CD4-positive, CD25-positive, alpha-beta regulatory T cell (primary cell): ENCODE measurements at regions not wholly inside any gene's neighbourhood (a gene's known extent, or its start where the extent isn't known, plus 50 kb on each side); places are given as distances from the start of the nearest gene placed in this dataset.
"Not testable (repeated sequence)": the region's sequence is repeated elsewhere in the genome, so short reads cannot be mapped to it uniquely, and the experiment has no call there.

Experiments used
- ATAC-seq, 2 donors: fragments of 150-1000 bp; cut with Tn5 transposase; one replicate each; pipeline ENCODE4 v1.10.0; 2021; ENCODE audit warnings: low read depth in 2 of 2, moderate number of reproducible peaks in 2 of 2, moderate library complexity in 1 of 2
- DNase-seq, 3 donors: peaks; one replicate each; pipeline versions ENCODE4 v3.0.0 to v3.0.0-alpha.2; 2012 to 2022; ENCODE audit warnings: mixed read lengths in 1 of 3
- H3K27ac ChIP-seq: one replicate; pipeline ENCODE4 v1.7.0; 2013; ENCODE audit warnings: mild to moderate bottlenecking, low read length; ENCODE audit not compliant: insufficient read depth, poor library complexity, severe bottlenecking
- H3K27me3 ChIP-seq: one replicate; pipeline ENCODE4 v1.7.0; 2013; ENCODE audit warnings: low read length; ENCODE audit not compliant: control insufficient read depth, insufficient read depth
- H3K36me3 ChIP-seq: one replicate; pipeline ENCODE4 v1.7.0; 2013; ENCODE audit warnings: mild to moderate bottlenecking, low read length, moderate library complexity; ENCODE audit not compliant: control insufficient read depth, insufficient read depth
- H3K4me1 ChIP-seq: 2 replicates; pipeline ENCODE4 v1.7.0; 2013; ENCODE audit warnings: mild to moderate bottlenecking, low read length; ENCODE audit not compliant: insufficient read depth, control insufficient read depth, poor library complexity, severe bottlenecking
- H3K4me3 ChIP-seq: one replicate; pipeline ENCODE4 v1.7.0; 2013; ENCODE audit warnings: low read depth, mild to moderate bottlenecking, low read length, moderate library complexity
- H3K9me3 ChIP-seq, 2 experiments: 1 replicate in 1 of 2; 2 replicates in 1 of 2; pipeline ENCODE4 v1.7.0; 2013; ENCODE audit warnings: low read length in 2 of 2, mild to moderate bottlenecking in 1 of 2, moderate library complexity in 1 of 2; ENCODE audit not compliant: control insufficient read depth in 2 of 2
- H3K27ac Mint-ChIP-seq, 3 donors: one replicate each; pipeline ENCODE4 v1.8.0; 2020 to 2022; ENCODE audit warnings: mild to moderate bottlenecking in 3 of 3, mixed read lengths in 3 of 3, moderate library complexity in 2 of 3
- H3K27me3 Mint-ChIP-seq: one replicate; pipeline ENCODE4 v1.8.0; 2022; ENCODE audit warnings: mild to moderate bottlenecking, mixed read lengths
- H3K36me3 Mint-ChIP-seq: one replicate; pipeline ENCODE4 v1.8.0; 2020; ENCODE audit warnings: mixed read lengths
- H3K4me1 Mint-ChIP-seq, 4 donors: one replicate each; pipeline ENCODE4 v1.8.0; 2020 to 2022; ENCODE audit warnings: mixed read lengths in 4 of 4, mild to moderate bottlenecking in 1 of 4
- H3K4me3 Mint-ChIP-seq, 4 donors: one replicate each; pipeline ENCODE4 v1.8.0; 2020 to 2022; ENCODE audit warnings: mild to moderate bottlenecking in 4 of 4, mixed read lengths in 4 of 4, moderate library complexity in 3 of 4
- H3K9me3 Mint-ChIP-seq, 7 donors: one replicate each; pipeline ENCODE4 v1.8.0; 2020 to 2022; ENCODE audit warnings: mixed read lengths in 7 of 7, mild to moderate bottlenecking in 3 of 7, moderate library complexity in 2 of 7

DNA sequence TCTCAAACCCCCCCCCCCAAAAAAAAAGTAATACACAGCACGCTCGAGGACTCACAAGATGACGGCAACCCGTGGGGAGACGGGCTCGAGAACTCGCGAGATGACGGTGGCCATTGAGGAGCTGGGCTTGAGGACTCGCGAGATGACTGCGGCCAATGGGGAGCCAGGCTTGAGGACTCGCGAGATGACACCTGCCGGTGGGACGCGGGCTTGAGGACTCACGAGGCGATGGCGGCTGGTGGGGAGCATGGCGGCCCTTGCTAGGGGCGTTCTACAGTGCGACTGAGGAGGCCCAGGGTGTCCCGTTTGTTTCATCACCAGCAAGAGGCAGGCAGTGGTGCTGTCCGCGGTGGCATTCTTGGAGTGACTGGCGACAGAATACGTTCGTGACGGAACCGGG lies 172.4 kb upstream of the MAGEB16 start:
- H3K36me3 Mint-ChIP-seq, result no peaks in the 10 kb centered on the region
- no peak overlapping the region for H3K27ac ChIP-seq
- H3K9me3 Mint-ChIP-seq, result peaks cover 0 to 3% (median 0%) of the 10 kb centered on the region in 7 donors
- H3K27me3 ChIP-seq, result no peaks in the 10 kb centered on the region
- H3K36me3 ChIP-seq, result no peaks in the 10 kb centered on the region
- no peak overlapping the region for H3K27ac Mint-ChIP-seq
- DNase-seq (no peak), ATAC-seq (no peak)
- no peaks in the 10 kb centered on the region for H3K4me1 Mint-ChIP-seq
- H3K4me1 ChIP-seq, result no peaks in the 10 kb centered on the region
- H3K9me3 ChIP-seq, result no peaks in the 10 kb centered on the region
- H3K4me3 ChIP-seq, result no peak overlapping the region
- H3K27me3 Mint-ChIP-seq, result no peaks in the 10 kb centered on the region
- no peak overlapping the region for H3K4me3 Mint-ChIP-seq

DNA sequence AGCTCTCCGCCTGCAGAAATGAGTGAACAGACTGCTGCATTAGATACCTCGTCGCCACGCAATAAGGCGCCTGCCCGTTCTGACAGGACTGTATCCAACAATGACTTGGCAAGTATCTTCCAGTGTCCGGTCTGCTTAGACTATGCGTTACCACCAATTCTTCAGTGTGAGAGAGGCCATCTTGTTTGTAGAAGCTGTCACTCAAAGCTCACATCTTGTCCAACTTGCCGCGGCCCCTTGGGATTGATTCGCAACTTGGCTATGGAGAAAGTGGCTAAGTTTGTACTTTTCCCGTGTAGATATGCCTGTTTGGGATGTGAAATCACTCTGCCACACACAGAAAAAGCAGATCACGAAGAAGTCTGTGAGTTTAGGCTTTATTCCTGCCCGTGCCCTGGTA lies 172.0 kb upstream of the MAGEB16 start:
- Mint-ChIP-seq H3K36me3 (no peaks in the 10 kb centered on the region), H3K27ac (no peak overlapping the region), H3K9me3 (peaks cover 0 to 4% (median 0%) of the 10 kb centered on the region in 7 donors), H3K4me1 (no peaks in the 10 kb centered on the region), H3K4me3 (no peak overlapping the region), H3K27me3 (no peaks in the 10 kb centered on the region)
- H3K4me3 ChIP-seq, result no peak overlapping the region
- no peaks in the 10 kb centered on the region for H3K4me1 ChIP-seq
- no peaks in the 10 kb centered on the region for H3K9me3 ChIP-seq
- H3K27ac ChIP-seq, result no peak overlapping the region
- DNase-seq (no peak), ATAC-seq (no peak)
- H3K27me3 ChIP-seq, result no peaks in the 10 kb centered on the region
- H3K36me3 ChIP-seq, result no peaks in the 10 kb centered on the region

DNA sequence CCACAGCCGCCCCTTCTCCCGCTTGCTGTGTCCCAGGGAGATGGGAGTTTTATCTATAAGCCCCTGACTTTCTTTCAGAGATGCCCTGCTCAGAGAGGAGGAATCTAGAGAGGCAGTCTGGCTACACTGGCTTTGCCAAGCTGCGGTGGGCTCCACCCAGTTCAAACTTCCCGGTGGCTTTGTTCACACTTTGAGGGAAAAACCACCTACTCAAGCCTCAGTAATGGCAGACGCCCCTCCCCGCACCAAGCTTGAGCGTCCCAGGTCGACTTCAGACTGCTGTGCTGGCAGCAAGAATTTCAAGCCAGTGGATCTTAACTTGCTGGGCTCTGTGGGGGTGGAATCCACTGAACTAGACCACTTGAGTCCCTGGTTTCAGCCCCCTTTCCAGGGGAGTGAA lies 162.2 kb upstream of the MAGEB16 start:
- not testable (repeated sequence) for ATAC-seq, H3K27ac Mint-ChIP-seq, H3K9me3 Mint-ChIP-seq, H3K4me3 ChIP-seq, H3K27ac ChIP-seq, H3K9me3 ChIP-seq, H3K27me3 ChIP-seq, H3K27me3 Mint-ChIP-seq, H3K4me1 ChIP-seq, H3K36me3 ChIP-seq, DNase-seq, H3K36me3 Mint-ChIP-seq, H3K4me1 Mint-ChIP-seq, H3K4me3 Mint-ChIP-seq

DNA sequence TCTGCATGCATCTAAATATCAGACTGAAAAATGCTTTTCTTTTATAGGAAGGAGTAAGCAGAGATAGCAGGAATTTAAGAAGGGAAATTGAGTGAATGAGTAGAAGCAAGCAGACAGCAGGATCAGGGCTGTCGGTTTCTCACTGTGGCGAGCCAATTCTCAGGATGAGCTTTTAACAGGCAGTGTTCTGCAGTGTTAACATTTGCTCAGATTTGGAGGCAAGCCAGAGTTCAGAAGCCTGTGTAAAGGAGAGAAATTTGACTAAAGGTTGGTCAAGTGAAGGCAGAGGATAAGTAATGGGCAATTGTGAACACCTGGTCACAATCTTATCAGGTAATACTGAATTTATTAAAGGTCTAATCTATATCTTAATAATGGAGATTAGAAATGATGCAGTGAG lies 133.3 kb upstream of the MAGEB16 start:
- no peaks in the 10 kb centered on the region for H3K36me3 Mint-ChIP-seq
- H3K4me1 Mint-ChIP-seq, result no peaks in the 10 kb centered on the region
- Histone ChIP-seq H3K27me3 (no peaks in the 10 kb centered on the region), H3K4me1 (no peaks in the 10 kb centered on the region), H3K27ac (no peak overlapping the region), H3K4me3 (no peak overlapping the region), H3K9me3 (no peaks in the 10 kb centered on the region), H3K36me3 (no peaks in the 10 kb centered on the region)
- no peaks in the 10 kb centered on the region for H3K27me3 Mint-ChIP-seq
- ATAC-seq (no peak), DNase-seq (no peak)
- no peak overlapping the region for H3K27ac Mint-ChIP-seq
- H3K9me3 Mint-ChIP-seq, result peaks cover 0 to 12% (median 0%) of the 10 kb centered on the region in 7 donors
- H3K4me3 Mint-ChIP-seq, result no peak overlapping the region

DNA sequence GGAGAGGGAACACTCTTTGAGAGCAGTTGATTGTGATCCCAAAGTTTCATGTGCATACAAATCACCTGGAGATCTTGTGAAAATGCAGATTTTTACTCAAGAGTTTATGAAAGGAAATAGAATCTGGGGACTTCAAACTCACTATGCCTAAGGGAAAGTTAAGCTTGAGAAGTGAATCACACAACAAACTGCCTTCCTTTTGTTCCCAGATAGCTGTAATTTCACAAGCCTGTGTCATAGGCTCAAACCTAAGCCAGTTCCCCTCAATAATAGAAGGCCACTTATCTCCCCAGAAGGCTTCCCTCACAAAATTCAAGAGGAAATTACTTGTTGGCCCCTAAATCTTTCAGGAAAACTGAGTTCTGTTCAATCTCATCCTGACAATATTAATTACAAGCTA lies 132.8 kb upstream of the MAGEB16 start:
- DNase-seq, result no peak
- no peaks in the 10 kb centered on the region for H3K36me3 Mint-ChIP-seq
- no peak for ATAC-seq
- Histone ChIP-seq H3K4me1 (no peaks in the 10 kb centered on the region), H3K27ac (no peak overlapping the region), H3K27me3 (no peaks in the 10 kb centered on the region), H3K9me3 (no peaks in the 10 kb centered on the region), H3K36me3 (no peaks in the 10 kb centered on the region), H3K4me3 (no peak overlapping the region)
- peaks cover 0 to 12% (median 0%) of the 10 kb centered on the region in 7 donors for H3K9me3 Mint-ChIP-seq
- no peak overlapping the region for H3K4me3 Mint-ChIP-seq
- no peaks in the 10 kb centered on the region for H3K27me3 Mint-ChIP-seq
- no peak overlapping the region for H3K27ac Mint-ChIP-seq
- no peaks in the 10 kb centered on the region for H3K4me1 Mint-ChIP-seq

DNA sequence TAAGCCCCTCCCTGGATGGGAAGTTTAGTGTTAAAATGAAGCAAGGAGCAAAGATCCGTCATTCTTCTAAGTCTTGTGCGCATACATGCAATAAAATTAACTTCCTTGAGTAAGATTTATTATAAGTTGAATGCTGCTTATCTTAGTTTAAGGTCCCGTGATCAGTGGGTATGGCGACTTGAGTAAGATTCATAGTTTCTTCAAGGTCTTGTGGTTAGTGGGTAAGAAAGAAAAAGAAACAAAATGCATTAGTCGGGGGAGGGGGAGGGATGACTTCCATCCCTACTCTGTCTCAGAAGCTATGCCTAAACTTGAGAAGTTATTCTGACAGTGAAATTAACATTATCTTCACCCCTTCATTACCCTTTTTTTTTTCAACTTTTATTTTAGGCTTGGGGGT lies 127.3 kb upstream of the MAGEB16 start:
- Histone ChIP-seq H3K9me3 (no peaks in the 10 kb centered on the region), H3K36me3 (no peaks in the 10 kb centered on the region), H3K27me3 (no peaks in the 10 kb centered on the region), H3K4me1 (no peaks in the 10 kb centered on the region), H3K27ac (no peak overlapping the region), H3K4me3 (no peak overlapping the region)
- no peaks in the 10 kb centered on the region for H3K36me3 Mint-ChIP-seq
- DNase-seq (no peak), ATAC-seq (no peak)
- H3K27me3 Mint-ChIP-seq, result no peaks in the 10 kb centered on the region
- H3K9me3 Mint-ChIP-seq, result peaks cover 0 to 6% (median 2%) of the 10 kb centered on the region in 7 donors
- H3K4me3 Mint-ChIP-seq, result no peak overlapping the region
- H3K27ac Mint-ChIP-seq, result no peak overlapping the region
- no peaks in the 10 kb centered on the region for H3K4me1 Mint-ChIP-seq

DNA sequence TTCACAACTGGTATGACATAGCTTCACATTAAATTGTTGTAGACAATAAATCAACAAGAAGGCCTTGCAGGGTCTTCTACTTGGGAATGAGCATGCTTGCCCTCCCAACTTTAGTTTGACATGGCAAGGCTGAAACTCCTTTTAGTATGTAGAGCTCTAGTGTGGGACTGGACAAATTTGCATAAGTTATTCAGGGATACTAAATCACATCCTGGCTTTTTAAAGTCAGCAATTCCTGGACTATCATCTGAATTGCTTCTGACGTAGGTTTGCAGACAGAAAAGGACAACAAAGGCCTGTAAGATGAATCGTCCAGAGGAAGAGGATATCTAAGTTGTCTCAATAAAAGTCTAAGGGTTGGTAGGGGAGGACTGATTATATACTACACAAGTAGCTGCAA lies 123.0 kb upstream of the MAGEB16 start:
- Mint-ChIP-seq H3K27me3 (no peaks in the 10 kb centered on the region), H3K36me3 (no peaks in the 10 kb centered on the region), H3K4me1 (no peaks in the 10 kb centered on the region)

DNA sequence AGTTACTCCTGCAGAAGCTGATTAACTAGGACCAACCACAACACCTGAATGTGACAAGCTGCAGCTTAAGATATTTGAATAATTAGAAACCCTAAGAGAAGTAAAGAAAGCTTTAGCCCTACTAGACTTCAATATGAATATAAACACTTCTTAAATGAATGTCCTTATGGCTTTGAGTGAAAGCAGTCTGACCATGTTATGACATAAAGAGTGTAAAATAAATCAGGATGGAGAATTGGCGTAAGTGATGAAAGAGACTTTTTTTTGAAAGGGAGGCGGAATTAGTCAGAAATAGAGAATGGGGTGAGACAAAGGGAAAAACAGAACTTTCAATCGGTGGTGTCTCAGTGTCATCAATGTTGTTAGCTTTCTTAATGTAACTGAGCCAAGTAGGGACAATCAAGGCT lies 117.2 kb upstream of the MAGEB16 start:
- no peak overlapping the region for H3K4me3 Mint-ChIP-seq
- no peaks in the 10 kb centered on the region for H3K4me1 Mint-ChIP-seq
- H3K9me3 ChIP-seq, result no peaks in the 10 kb centered on the region
- no peak overlapping the region for H3K27ac Mint-ChIP-seq
- no peak for ATAC-seq
- no peak for DNase-seq
- no peak overlapping the region for H3K27ac ChIP-seq
- H3K36me3 Mint-ChIP-seq, result no peaks in the 10 kb centered on the region
- H3K27me3 Mint-ChIP-seq, result no peaks in the 10 kb centered on the region
- no peaks in the 10 kb centered on the region for H3K27me3 ChIP-seq
- H3K4me1 ChIP-seq, result no peaks in the 10 kb centered on the region
- H3K9me3 Mint-ChIP-seq, result peaks cover 0 to 4% (median 1%) of the 10 kb centered on the region in 7 donors
- no peaks in the 10 kb centered on the region for H3K36me3 ChIP-seq
- no peak overlapping the region for H3K4me3 ChIP-seq

More for the DNA sequence above, 123.0 kb upstream of the MAGEB16 start:
- Histone ChIP-seq H3K4me3 (no peak overlapping the region), H3K27me3 (no peaks in the 10 kb centered on the region), H3K36me3 (no peaks in the 10 kb centered on the region), H3K27ac (no peak overlapping the region), H3K9me3 (no peaks in the 10 kb centered on the region), H3K4me1 (no peaks in the 10 kb centered on the region)
- H3K4me3 Mint-ChIP-seq, result no peak overlapping the region
- ATAC-seq (no peak), DNase-seq (no peak)
- peaks cover 0 to 5% (median 1%) of the 10 kb centered on the region in 7 donors for H3K9me3 Mint-ChIP-seq
- no peak overlapping the region for H3K27ac Mint-ChIP-seq
